ENCODE measurements at regions not wholly inside any gene's neighbourhood (a gene's known extent, or its start where the extent isn't known, plus 50 kb on each side); places are given as distances from the start of the nearest gene placed in this dataset.
"Not testable (repeated sequence)": the region's sequence is repeated elsewhere in the genome, so short reads cannot be mapped to it uniquely, and the experiment has no call there.

- H3K4me3 ChIP-seq (ENCODE audit: low read depth, low read length): no peak overlapping the region
- no peaks in the 10 kb centered on the region for H3K4me1 ChIP-seq (ENCODE audit: control insufficient read depth, insufficient read depth, low read length)
- no peak overlapping the region for H3K9ac ChIP-seq (ENCODE audit: low read length)
- no peak overlapping the region for H3K27ac ChIP-seq (ENCODE audit: low read depth, low read length)
- H3K27me3 ChIP-seq (ENCODE audit: control insufficient read depth, insufficient read depth, low read length): no peaks in the 10 kb centered on the region
- no peaks in the 10 kb centered on the region for H3K36me3 ChIP-seq (ENCODE audit: control insufficient read depth, insufficient read depth, low read length)
- no peaks in the 10 kb centered on the region for H3K9me3 ChIP-seq (ENCODE audit: control insufficient read depth, insufficient read depth, low read depth, low read length)
Measured at GRCh38 chr15:91414124-91414523, 314.1 kb downstream of the SV2B start.

GRCh38 chr15:91415258-91415657, 315.2 kb downstream of the SV2B start:
- H3K4me3 ChIP-seq (ENCODE audit: low read depth, low read length); H3K9me3 ChIP-seq (ENCODE audit: control insufficient read depth, insufficient read depth, low read depth, low read length); H3K36me3 ChIP-seq (ENCODE audit: control insufficient read depth, insufficient read depth, low read length); H3K4me1 ChIP-seq (ENCODE audit: control insufficient read depth, insufficient read depth, low read length); H3K9ac ChIP-seq (ENCODE audit: low read length); H3K27me3 ChIP-seq (ENCODE audit: control insufficient read depth, insufficient read depth, low read length); H3K27ac ChIP-seq (ENCODE audit: low read depth, low read length): not testable (repeated sequence)

- no peak overlapping the region for H3K27ac ChIP-seq (ENCODE audit: low read depth, low read length)
- no peak overlapping the region for H3K9ac ChIP-seq (ENCODE audit: low read length)
- H3K27me3 ChIP-seq (ENCODE audit: control insufficient read depth, insufficient read depth, low read length): no peaks in the 10 kb centered on the region
- no peaks in the 10 kb centered on the region for H3K9me3 ChIP-seq (ENCODE audit: control insufficient read depth, insufficient read depth, low read depth, low read length)
- no peaks in the 10 kb centered on the region for H3K36me3 ChIP-seq (ENCODE audit: control insufficient read depth, insufficient read depth, low read length)
- H3K4me1 ChIP-seq (ENCODE audit: control insufficient read depth, insufficient read depth, low read length): peaks cover 22% of the 10 kb centered on the region
- no peak overlapping the region for H3K4me3 ChIP-seq (ENCODE audit: low read depth, low read length)
Measured at GRCh38 chr15:91420689-91421088, 320.6 kb downstream of the SV2B start.

GRCh38 chr15:91422797-91423196, 322.7 kb downstream of the SV2B start:
- no peaks in the 10 kb centered on the region for H3K9me3 ChIP-seq (ENCODE audit: control insufficient read depth, insufficient read depth, low read depth, low read length)
- peaks cover 22% of the 10 kb centered on the region for H3K4me1 ChIP-seq (ENCODE audit: control insufficient read depth, insufficient read depth, low read length)
- no peaks in the 10 kb centered on the region for H3K27me3 ChIP-seq (ENCODE audit: control insufficient read depth, insufficient read depth, low read length)
- H3K9ac ChIP-seq (ENCODE audit: low read length): no peak overlapping the region
- no peak overlapping the region for H3K27ac ChIP-seq (ENCODE audit: low read depth, low read length)
- no peaks in the 10 kb centered on the region for H3K36me3 ChIP-seq (ENCODE audit: control insufficient read depth, insufficient read depth, low read length)
- no peak overlapping the region for H3K4me3 ChIP-seq (ENCODE audit: low read depth, low read length)

GRCh38 chr15:91424001-91424400, 323.9 kb downstream of the SV2B start:
- Histone ChIP-seq H3K4me1 (ENCODE audit: control insufficient read depth, insufficient read depth, low read length) (peaks cover 22% of the 10 kb centered on the region), H3K36me3 (ENCODE audit: control insufficient read depth, insufficient read depth, low read length) (no peaks in the 10 kb centered on the region), H3K4me3 (ENCODE audit: low read depth, low read length) (no peak overlapping the region), H3K9ac (ENCODE audit: low read length) (no peak overlapping the region), H3K9me3 (ENCODE audit: control insufficient read depth, insufficient read depth, low read depth, low read length) (no peaks in the 10 kb centered on the region), H3K27ac (ENCODE audit: low read depth, low read length) (no peak overlapping the region), H3K27me3 (ENCODE audit: control insufficient read depth, insufficient read depth, low read length) (no peaks in the 10 kb centered on the region)

GRCh38 chr15:91426412-91426811, 326.4 kb downstream of the SV2B start:
- no peak overlapping the region for H3K27ac ChIP-seq (ENCODE audit: low read depth, low read length)
- peaks cover 14% of the 10 kb centered on the region for H3K4me1 ChIP-seq (ENCODE audit: control insufficient read depth, insufficient read depth, low read length)
- H3K9ac ChIP-seq (ENCODE audit: low read length): no peak overlapping the region
- no peaks in the 10 kb centered on the region for H3K27me3 ChIP-seq (ENCODE audit: control insufficient read depth, insufficient read depth, low read length)
- H3K36me3 ChIP-seq (ENCODE audit: control insufficient read depth, insufficient read depth, low read length): no peaks in the 10 kb centered on the region
- no peaks in the 10 kb centered on the region for H3K9me3 ChIP-seq (ENCODE audit: control insufficient read depth, insufficient read depth, low read depth, low read length)
- H3K4me3 ChIP-seq (ENCODE audit: low read depth, low read length): no peak overlapping the region

GRCh38 chr15:91429973-91430372, 329.9 kb downstream of the SV2B start:
- no peak overlapping the region for H3K9ac ChIP-seq (ENCODE audit: low read length)

GRCh38 chr15:91431041-91431715, 331.1 kb downstream of the SV2B start:
- H3K27ac ChIP-seq (ENCODE audit: low read depth, low read length): no peak overlapping the region
- no peaks in the 10 kb centered on the region for H3K9me3 ChIP-seq (ENCODE audit: control insufficient read depth, insufficient read depth, low read depth, low read length)
- H3K27me3 ChIP-seq (ENCODE audit: control insufficient read depth, insufficient read depth, low read length): no peaks in the 10 kb centered on the region
- H3K36me3 ChIP-seq (ENCODE audit: control insufficient read depth, insufficient read depth, low read length): no peaks in the 10 kb centered on the region
- no peak overlapping the region for H3K4me3 ChIP-seq (ENCODE audit: low read depth, low read length)
- no peak overlapping the region for H3K9ac ChIP-seq (ENCODE audit: low read length)
- no peaks in the 10 kb centered on the region for H3K4me1 ChIP-seq (ENCODE audit: control insufficient read depth, insufficient read depth, low read length)

More at GRCh38 chr15:91429973-91430372, 329.9 kb downstream of the SV2B start:
- no peak overlapping the region for H3K27ac ChIP-seq (ENCODE audit: low read depth, low read length)
- no peaks in the 10 kb centered on the region for H3K4me1 ChIP-seq (ENCODE audit: control insufficient read depth, insufficient read depth, low read length)
- no peaks in the 10 kb centered on the region for H3K9me3 ChIP-seq (ENCODE audit: control insufficient read depth, insufficient read depth, low read depth, low read length)
- H3K36me3 ChIP-seq (ENCODE audit: control insufficient read depth, insufficient read depth, low read length): no peaks in the 10 kb centered on the region
- H3K27me3 ChIP-seq (ENCODE audit: control insufficient read depth, insufficient read depth, low read length): no peaks in the 10 kb centered on the region
- H3K4me3 ChIP-seq (ENCODE audit: low read depth, low read length): no peak overlapping the region

GRCh38 chr15:91435113-91435512, 335.1 kb downstream of the SV2B start:
- Histone ChIP-seq H3K9me3 (ENCODE audit: control insufficient read depth, insufficient read depth, low read depth, low read length) (no peaks in the 10 kb centered on the region), H3K27ac (ENCODE audit: low read depth, low read length) (no peak overlapping the region), H3K27me3 (ENCODE audit: control insufficient read depth, insufficient read depth, low read length) (no peaks in the 10 kb centered on the region), H3K9ac (ENCODE audit: low read length) (no peak overlapping the region), H3K4me3 (ENCODE audit: low read depth, low read length) (no peak overlapping the region), H3K36me3 (ENCODE audit: control insufficient read depth, insufficient read depth, low read length) (no peaks in the 10 kb centered on the region), H3K4me1 (ENCODE audit: control insufficient read depth, insufficient read depth, low read length) (no peaks in the 10 kb centered on the region)

GRCh38 chr15:91444656-91445055, 344.6 kb downstream of the SV2B start:
- Histone ChIP-seq H3K9me3 (ENCODE audit: control insufficient read depth, insufficient read depth, low read depth, low read length) (no peaks in the 10 kb centered on the region), H3K27me3 (ENCODE audit: control insufficient read depth, insufficient read depth, low read length) (no peaks in the 10 kb centered on the region), H3K4me3 (ENCODE audit: low read depth, low read length) (no peak overlapping the region), H3K9ac (ENCODE audit: low read length) (no peak overlapping the region), H3K27ac (ENCODE audit: low read depth, low read length) (no peak overlapping the region), H3K4me1 (ENCODE audit: control insufficient read depth, insufficient read depth, low read length) (no peaks in the 10 kb centered on the region), H3K36me3 (ENCODE audit: control insufficient read depth, insufficient read depth, low read length) (no peaks in the 10 kb centered on the region)

- no peaks in the 10 kb centered on the region for H3K4me1 ChIP-seq (ENCODE audit: control insufficient read depth, insufficient read depth, low read length)
- H3K9me3 ChIP-seq (ENCODE audit: control insufficient read depth, insufficient read depth, low read depth, low read length): no peaks in the 10 kb centered on the region
- H3K36me3 ChIP-seq (ENCODE audit: control insufficient read depth, insufficient read depth, low read length): no peaks in the 10 kb centered on the region
- H3K4me3 ChIP-seq (ENCODE audit: low read depth, low read length): no peak overlapping the region
- H3K27ac ChIP-seq (ENCODE audit: low read depth, low read length): no peak overlapping the region
- no peak overlapping the region for H3K9ac ChIP-seq (ENCODE audit: low read length)
- no peaks in the 10 kb centered on the region for H3K27me3 ChIP-seq (ENCODE audit: control insufficient read depth, insufficient read depth, low read length)
Measured at GRCh38 chr15:91445695-91446228, 345.7 kb downstream of the SV2B start.

Measured in HUES6 (cell line).